Gastroesophageal sphincter (tissue), 4 donors: ENCODE measurements at regions not wholly inside any gene's neighbourhood (a gene's known extent, or its start where the extent isn't known, plus 50 kb on each side); places are given as distances from the start of the nearest gene placed in this dataset.
A peak's percentile ranks its signal among the peaks of the same experiment; 100 is the strongest.

Source experiments
- ATAC-seq: fragments of 150-250 bp; one replicate; pipeline ENCODE4 v1.9.1; 2016; ENCODE audit warnings: mild to moderate bottlenecking, moderate library complexity
- H3K27ac ChIP-seq, 4 donors: fragments of 200-600 bp; sonication (generic) in 3 of 4; 1 replicate in 3 of 4; 2 replicates in 1 of 4; pipeline ENCODE4 v1.5.1; 2016 to 2019
- H3K27me3 ChIP-seq: fragments of 200-600 bp; sonication (generic); one replicate; pipeline ENCODE4 v1.5.1; 2019
- H3K36me3 ChIP-seq, 2 donors: fragments of 200-600 bp; sonication (generic); one replicate each; pipeline ENCODE4 v1.5.1; 2019; ENCODE audit warnings: control low read depth in 1 of 2
- H3K4me1 ChIP-seq, 3 donors: fragments of 200-600 bp; sonication (generic); 1 replicate in 2 of 3; 2 replicates in 1 of 3; pipeline ENCODE4 v1.5.1; 2016 to 2019; ENCODE audit warnings: control low read depth in 2 of 3
- H3K4me3 ChIP-seq, 2 donors: fragments of 200-600 bp; sonication (generic); one replicate each; pipeline ENCODE4 v1.5.1; 2019; ENCODE audit warnings: mild to moderate bottlenecking in 1 of 2, moderate library complexity in 1 of 2
- H3K9me3 ChIP-seq, 3 donors: fragments of 200-600 bp; sonication (generic); one replicate each; pipeline ENCODE4 v1.5.1; 2017 to 2019; ENCODE audit warnings: control low read depth in 2 of 3
- CTCF ChIP-seq, 4 experiments: fragments of 200-600 bp in 2 of 4; fragments of 450-650 bp in 2 of 4; sonication (generic) in 1 of 4; IDR thresholded peaks; one replicate each; pipeline ENCODE4 v1.5.1; 2017 to 2019; ENCODE audit warnings: antibody characterized with exemption in 4 of 4, mild to moderate bottlenecking in 2 of 4, moderate library complexity in 2 of 4
- EP300 ChIP-seq: sonication (generic); formaldehyde crosslinking; IDR thresholded peaks from one replicate; pipeline ENCODE4 v1.6.1; 2017; ENCODE audit warnings: antibody characterized with exemption, mild to moderate bottlenecking
- POLR2A ChIP-seq, 2 donors: fragments of 450-650 bp; IDR thresholded peaks; one replicate each; pipeline ENCODE4 v1.6.1; 2017; ENCODE audit warnings: antibody characterized with exemption in 2 of 2, mild to moderate bottlenecking in 2 of 2, moderate library complexity in 1 of 2
- POLR2AphosphoS5 ChIP-seq: sonication (generic); formaldehyde crosslinking; IDR thresholded peaks from one replicate; pipeline ENCODE4 v1.6.1; 2017; ENCODE audit warnings: antibody characterized with exemption
- WGBS, 2 donors: methylation state at CpG; one replicate each; pipeline ENCODE4 v1.1.5; 2018; ENCODE audit warnings: low coverage in 1 of 2; 5-methylcytosine and 5-hydroxymethylcytosine counted together

GRCh38 chr9:7375013-7375511 is 424.5 kb downstream of the DMAC1 start:
- no peak for TF ChIP-seq EP300
- TF ChIP-seq POLR2A (IDR thresholded peaks at IDR 0.05): no peak
- TF ChIP-seq POLR2AphosphoS5: no peak
- ATAC-seq: no peak
- peaks cover 0 to 10% (median 0%) of the 10 kb centered on the region in 3 donors for H3K9me3 ChIP-seq
- H3K27ac ChIP-seq: no peak overlapping the region
- no peak overlapping the region for H3K4me3 ChIP-seq
- H3K27me3 ChIP-seq: no peaks in the 10 kb centered on the region
- H3K4me1 ChIP-seq: peaks cover 0 to 14% (median 4%) of the 10 kb centered on the region in 3 donors
- H3K36me3 ChIP-seq: no peaks in the 10 kb centered on the region
- 47 to 64% methylated on average over 5 of the region's 5 CpGs for WGBS, 2 donors

GRCh38 chr9:7370988-7371387 is 428.6 kb downstream of the DMAC1 start:
- Histone ChIP-seq H3K27ac (peak overlapping the region in 1 of 4 donors; percentile 11), H3K9me3 (peaks cover 0 to 1% (median 0%) of the 10 kb centered on the region in 3 donors), H3K4me3 (no peak overlapping the region), H3K27me3 (no peaks in the 10 kb centered on the region), H3K36me3 (no peaks in the 10 kb centered on the region), H3K4me1 (peaks cover 9 to 33% (median 13%) of the 10 kb centered on the region in 3 donors)
- TF ChIP-seq POLR2A (IDR thresholded peaks at IDR 0.05): no peak
- no peak for TF ChIP-seq EP300
- no peak for TF ChIP-seq CTCF (IDR thresholded peaks at IDR 0.05)
- no peak for TF ChIP-seq POLR2AphosphoS5
- ATAC-seq: no peak
- WGBS, 2 donors: 21 to 33% methylated on average over 2 to 3 of the region's 3 CpGs

DNA sequence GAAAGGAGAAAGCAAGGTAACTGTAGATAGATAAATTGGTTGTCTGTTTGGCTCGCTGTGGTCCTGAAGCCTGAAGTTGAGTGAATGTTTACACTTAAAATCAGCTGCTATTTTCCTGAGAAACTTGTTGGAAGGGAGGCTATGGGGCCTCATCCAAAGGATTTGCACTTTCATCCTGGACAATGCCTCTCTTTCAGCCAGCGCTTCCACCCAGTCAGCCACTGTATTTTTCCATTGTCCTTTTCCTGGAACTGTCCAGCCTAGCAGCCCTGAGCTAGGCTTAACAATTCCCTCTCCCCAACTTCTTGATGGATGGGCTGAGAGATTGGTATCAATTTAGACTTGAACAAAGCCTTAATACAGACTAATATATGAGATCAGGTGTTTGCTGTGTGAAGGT is 429.2 kb downstream of the DMAC1 start:
- H3K27ac ChIP-seq: no peak overlapping the region
- no peak overlapping the region for H3K4me3 ChIP-seq
- TF ChIP-seq POLR2AphosphoS5 (no peak), POLR2A (IDR thresholded peaks at IDR 0.05) (no peak), CTCF (IDR thresholded peaks at IDR 0.05) (no peak), EP300 (no peak)
- WGBS, 2 donors: 49 to 52% methylated on average over 2 of the region's 2 CpGs
- no peaks in the 10 kb centered on the region for H3K36me3 ChIP-seq
- H3K4me1 ChIP-seq: peaks cover 9 to 33% (median 13%) of the 10 kb centered on the region in 3 donors
- H3K27me3 ChIP-seq: no peaks in the 10 kb centered on the region
- peak; percentile 19 for ATAC-seq
- H3K9me3 ChIP-seq: no peaks in the 10 kb centered on the region

DNA sequence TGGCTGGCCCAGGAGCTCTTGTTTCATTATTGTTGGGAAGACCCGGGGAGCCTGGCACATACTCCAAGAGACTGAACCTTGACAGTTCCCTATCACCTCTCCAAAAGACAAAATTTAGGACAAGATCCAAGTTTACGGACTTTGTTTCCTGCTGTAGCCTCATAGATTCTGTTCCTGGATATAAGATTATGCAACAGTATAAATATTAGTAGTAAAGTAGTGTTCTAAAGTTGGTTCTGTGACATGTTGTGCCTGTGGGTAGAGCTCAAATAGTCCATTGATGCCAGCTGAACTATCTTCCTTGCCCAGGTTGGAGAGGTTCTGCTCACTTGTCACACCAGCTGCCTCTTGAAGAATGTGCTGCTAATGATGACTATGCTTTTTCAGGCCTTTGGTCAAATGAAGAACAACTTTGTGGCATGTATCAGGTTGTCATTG is 430.2 kb downstream of the DMAC1 start:
- Histone ChIP-seq H3K4me1 (peaks cover 9 to 33% (median 13%) of the 10 kb centered on the region in 3 donors), H3K4me3 (no peak overlapping the region), H3K9me3 (no peaks in the 10 kb centered on the region), H3K27ac (peak overlapping the region; percentile 23 to 47 (median 26)), H3K27me3 (no peaks in the 10 kb centered on the region), H3K36me3 (no peaks in the 10 kb centered on the region)
- 60 to 77% methylated on average over 2 of the region's 2 CpGs for WGBS, 2 donors
- no peak for ATAC-seq
- no peak for TF ChIP-seq CTCF (IDR thresholded peaks at IDR 0.05)
- TF ChIP-seq EP300: no peak
- TF ChIP-seq POLR2A (IDR thresholded peaks at IDR 0.05): no peak
- no peak for TF ChIP-seq POLR2AphosphoS5

- Histone ChIP-seq H3K9me3 (no peaks in the 10 kb centered on the region), H3K27me3 (no peaks in the 10 kb centered on the region), H3K4me1 (peaks cover 9 to 33% (median 13%) of the 10 kb centered on the region in 3 donors), H3K36me3 (no peaks in the 10 kb centered on the region), H3K27ac (peak overlapping the region; percentile 23 to 47 (median 26)), H3K4me3 (no peak overlapping the region)
- ATAC-seq: peak; percentile 43
- WGBS, 2 donors: 8 to 13% methylated on average over 5 to 6 of the region's 6 CpGs
- no peak for TF ChIP-seq CTCF (IDR thresholded peaks at IDR 0.05)
- TF ChIP-seq EP300: no peak
- TF ChIP-seq POLR2AphosphoS5: no peak
- no peak for TF ChIP-seq POLR2A (IDR thresholded peaks at IDR 0.05)
Measured at GRCh38 chr9:7368410-7369292, 430.9 kb downstream of the DMAC1 start.
